ENCODE measurements at regions not wholly inside any gene's neighbourhood (a gene's known extent, or its start where the extent isn't known, plus 50 kb on each side); places are given as distances from the start of the nearest gene placed in this dataset.

GRCh38 chr11:41895081-41895480 lies 435.6 kb upstream of the LRRC4C start:
- no peak for TF ChIP-seq CTCF (IDR thresholded peaks at IDR 0.05)
- TF ChIP-seq POLR2AphosphoS5 (IDR thresholded peaks at IDR 0.05), result no peak
- TF ChIP-seq EP300 (IDR thresholded peaks at IDR 0.05; ENCODE audit: low read depth), result no peak
- no peak for TF ChIP-seq POLR2A (IDR thresholded peaks at IDR 0.05)

All from transverse colon (tissue), 4 donors.